Endothelial cell of umbilical vein (primary cell): ENCODE measurements at regions not wholly inside any gene's neighbourhood (a gene's known extent, or its start where the extent isn't known, plus 50 kb on each side); places are given as distances from the start of the nearest gene placed in this dataset.

Experiments used
- BruUV-seq: library from RNA; stranded (reverse); fragments of 400-500 nt; replicated peaks from 2 replicates; lab custom pipeline; 2021; lab: Mats Ljungman, UMichigan
- CTCF ChIA-PET: fragments of 300-600, 350-600 bp; sonication (Branson Sonifier 250); formaldehyde crosslinking; loops from one replicate; lab custom pipeline; 2021; ENCODE audit warnings: antibody characterized with exemption, inconsistent platforms; lab: Charles Lee
- POLR2A ChIA-PET: fragments of 300-600, 350-600 bp; sonication (Branson Sonifier 250); formaldehyde crosslinking; loops from one replicate; lab custom pipeline; 2021; ENCODE audit warnings: antibody characterized with exemption, inconsistent platforms; lab: Charles Lee
- DNase-seq: peaks from one replicate; pipeline ENCODE4 v3.0.0-alpha.2; 2011; ENCODE audit warnings: low read depth, low spot score
- FAIRE-seq: peaks from 2 replicates; lab custom pipeline; 2011; peaks lifted over from hg19 to GRCh38; lab: Jason Lieb, UNC
- H2AFZ ChIP-seq: 2 replicates; pipeline ENCODE4 v1.6.0; 2012; ENCODE audit warnings: low read depth, low read length, control low read depth, inconsistent platforms
- H3K27ac ChIP-seq: 2 replicates; pipeline ENCODE4 v1.5.1; 2011; ENCODE audit warnings: low read depth, mild to moderate bottlenecking, control low read depth, low read length, moderate library complexity; ENCODE audit not compliant: insufficient read depth
- H3K27me3 ChIP-seq, 2 experiments: 2 replicates each; pipeline versions ENCODE4 v1.6.0 to v1.6.1; 2011; ENCODE audit warnings: low read length in 2 of 2, mixed read lengths in 1 of 2; ENCODE audit not compliant: control insufficient read depth in 2 of 2, insufficient read depth in 2 of 2
- H3K36me3 ChIP-seq, 2 experiments: 2 replicates in 1 of 2; 3 replicates in 1 of 2; pipeline ENCODE4 v1.5.1; 2011; ENCODE audit warnings: low read length in 2 of 2, mild to moderate bottlenecking in 1 of 2, moderate library complexity in 1 of 2; ENCODE audit not compliant: control insufficient read depth in 2 of 2, insufficient read depth in 2 of 2; ENCODE audit errors: extremely low read depth in 1 of 2
- H3K4me1 ChIP-seq: 3 replicates; pipeline ENCODE4 v1.5.1; 2011; ENCODE audit warnings: mild to moderate bottlenecking, low read length; ENCODE audit not compliant: control insufficient read depth, insufficient read depth; ENCODE audit errors: extremely low read depth
- H3K4me2 ChIP-seq: 2 replicates; pipeline ENCODE4 v1.6.1; 2011; ENCODE audit warnings: low read length, control low read depth, mixed read lengths; ENCODE audit not compliant: insufficient read depth
- H3K4me3 ChIP-seq, 3 experiments: fragments of 200-600 bp in 1 of 3; sonication (generic), shearing (Covaris generic) in 1 of 3; replicated peaks in 1 of 3; 2 replicates each; pipeline ENCODE4 v1.5.1; 2011 to 2016; ENCODE audit warnings: control low read depth in 3 of 3, low read length in 3 of 3, mild to moderate bottlenecking in 2 of 3, inconsistent platforms in 1 of 3, low read depth in 1 of 3, moderate library complexity in 1 of 3; ENCODE audit not compliant: insufficient read depth in 1 of 3
- H3K79me2 ChIP-seq: 2 replicates; pipeline ENCODE4 v1.6.0; 2012; ENCODE audit warnings: low read length, inconsistent platforms; ENCODE audit not compliant: control insufficient read depth, insufficient read depth
- H3K9ac ChIP-seq: replicated peaks from 2 replicates; pipeline ENCODE3; 2011; ENCODE audit warnings: low read length, control low read depth; ENCODE audit not compliant: insufficient read depth; ENCODE audit errors: extremely low read depth
- H3K9me1 ChIP-seq: replicated peaks from 3 replicates; pipeline ENCODE4 v1.6.0; 2011; ENCODE audit warnings: mild to moderate bottlenecking, low read length; ENCODE audit not compliant: control insufficient read depth, insufficient read depth; ENCODE audit errors: extremely low read depth
- H3K9me3 ChIP-seq: replicated peaks from 2 replicates; pipeline ENCODE4 v1.5.1; 2012; ENCODE audit warnings: low read length, inconsistent platforms; ENCODE audit not compliant: control insufficient read depth, insufficient read depth
- H4K20me1 ChIP-seq: replicated peaks from 2 replicates; pipeline ENCODE3; 2011; ENCODE audit warnings: mild to moderate bottlenecking, low read length; ENCODE audit not compliant: control insufficient read depth, insufficient read depth; ENCODE audit errors: extremely low read depth
- CTCF ChIP-seq, 2 donors: IDR thresholded peaks; 1 replicate in 1 of 2; 2 replicates in 1 of 2; pipeline ENCODE4 v1.5.1; 2011; ENCODE audit warnings: low read length in 2 of 2, mild to moderate bottlenecking in 2 of 2, moderate library complexity in 2 of 2, control low read depth in 1 of 2, inconsistent platforms in 1 of 2, low read depth in 1 of 2; ENCODE audit not compliant: insufficient read depth in 1 of 2; ENCODE audit errors: extremely low read depth in 1 of 2
- EZH2 ChIP-seq: IDR thresholded peaks from 2 replicates; pipeline ENCODE4 v1.6.1; 2012; ENCODE audit warnings: borderline replicate concordance, low read depth, mild to moderate bottlenecking, moderate library complexity, low read length, inconsistent platforms; ENCODE audit not compliant: severe bottlenecking
- FOS ChIP-seq: IDR thresholded peaks from 2 replicates; pipeline ENCODE4 v1.6.1; 2011; ENCODE audit warnings: mild to moderate bottlenecking, low read length, moderate library complexity, borderline replicate concordance; ENCODE audit not compliant: insufficient read depth
- GATA2 ChIP-seq: IDR thresholded peaks from 2 replicates; pipeline ENCODE4 v1.7.0; 2011; ENCODE audit warnings: low read depth, mild to moderate bottlenecking, moderate library complexity, mixed read lengths, low read length; ENCODE audit not compliant: insufficient read length, insufficient read depth
- JUN ChIP-seq: IDR thresholded peaks from 2 replicates; pipeline ENCODE4 v1.6.1; 2011; ENCODE audit warnings: borderline replicate concordance, low read depth; ENCODE audit not compliant: insufficient read length, insufficient read depth
- MAX ChIP-seq: IDR thresholded peaks from 2 replicates; pipeline ENCODE4 v1.6.1; 2011; ENCODE audit not compliant: insufficient read depth, insufficient read length
- MYC ChIP-seq: IDR thresholded peaks from one replicate; pipeline ENCODE4 v1.6.1; 2011; ENCODE audit warnings: mild to moderate bottlenecking, low read depth, low read length
- POLR2A ChIP-seq: IDR thresholded peaks from 2 replicates; pipeline ENCODE4 v1.6.1; 2012; ENCODE audit warnings: low read depth, mild to moderate bottlenecking, control low read depth, low read length
- POLR2AphosphoS5 ChIP-seq: IDR thresholded peaks from 2 replicates; pipeline ENCODE4 v1.6.1; 2012; ENCODE audit warnings: low read depth, mild to moderate bottlenecking, control low read depth, low read length, moderate library complexity; ENCODE audit not compliant: insufficient read depth
- dilution Hi-C: fragments of 300-500 bp; cut with MboI; formaldehyde crosslinking; loops from one replicate; pipeline ENCODE4 v1.15.0; 2019; ENCODE audit warnings: low sequenced_read_pairs; ENCODE audit not compliant: extremely low pct_ligation_motif_present
- intact Hi-C: fragments of 100-400 bp; cut with micrococcal nuclease; formaldehyde crosslinking; loops from one replicate; pipeline ENCODE4 v1.10.0; 2022

GRCh38 chr11:130602641-130603334 is 154.3 kb downstream of the ADAMTS15 start:
- H3K27me3 ChIP-seq, result no peaks in the 10 kb centered on the region
- dilution Hi-C loops, result no loop called here
- no peaks in the 10 kb centered on the region for H3K4me1 ChIP-seq
- CTCF ChIA-PET, result no interaction called here
- H3K4me2 ChIP-seq, result no peak overlapping the region
- POLR2A ChIA-PET, result no interaction called here
- no peaks in the 10 kb centered on the region for H3K9me3 ChIP-seq
- no peak overlapping the region for H3K27ac ChIP-seq
- H3K9me1 ChIP-seq, result no peaks in the 10 kb centered on the region
- no peaks in the 10 kb centered on the region for H3K36me3 ChIP-seq
- no peak overlapping the region for H2AFZ ChIP-seq
- no peaks in the 10 kb centered on the region for H3K79me2 ChIP-seq
- BruUV-seq, result no TSS peak
- H3K4me3 ChIP-seq, result no peak overlapping the region
- DNase-seq, result no peak
- H4K20me1 ChIP-seq, result no peaks in the 10 kb centered on the region
- intact Hi-C loops, result no loop called here
- no peak overlapping the region for H3K9ac ChIP-seq
- TF ChIP-seq MYC (no peak), POLR2A (no peak), FOS (no peak), EZH2 (no peak)
- FAIRE-seq, result no peak

- no peak for FAIRE-seq
- Histone ChIP-seq H3K9ac (no peak overlapping the region), H3K27ac (no peak overlapping the region), H3K27me3 (no peaks in the 10 kb centered on the region), H3K9me3 (no peaks in the 10 kb centered on the region), H3K79me2 (no peaks in the 10 kb centered on the region), H3K4me2 (no peak overlapping the region), H3K4me3 (no peak overlapping the region), H3K4me1 (no peaks in the 10 kb centered on the region), H3K9me1 (no peaks in the 10 kb centered on the region), H2AFZ (no peak overlapping the region), H3K36me3 (no peaks in the 10 kb centered on the region), H4K20me1 (no peaks in the 10 kb centered on the region)
- ChIA-PET POLR2A (no interaction called here), CTCF (no interaction called here)
- dilution Hi-C loops (no loop called here), intact Hi-C loops (no loop called here)
- TF ChIP-seq POLR2AphosphoS5, result no peak
- TF ChIP-seq FOS, result no peak
- TF ChIP-seq MAX, result no peak
- TF ChIP-seq GATA2, result no peak
- no peak for TF ChIP-seq MYC
- no peak for TF ChIP-seq CTCF (IDR thresholded peaks at IDR 0.05; ENCODE audit: extremely low read depth in 1 of 2, insufficient read depth in 1 of 2, low read depth in 1 of 2, low read length in 2 of 2)
- no peak for TF ChIP-seq JUN
- TF ChIP-seq EZH2, result no peak
- TF ChIP-seq POLR2A, result no peak
- no peak for DNase-seq
- no TSS peak for BruUV-seq
Measured at GRCh38 chr11:130603335-130603906, 155.0 kb downstream of the ADAMTS15 start.
